K562 (cell line): ENCODE measurements at regions not wholly inside any gene's neighbourhood (a gene's known extent, or its start where the extent isn't known, plus 50 kb on each side); places are given as distances from the start of the nearest gene placed in this dataset.

Source experiments
- CREM ChIP-seq: IDR thresholded peaks from 2 replicates; pipeline ENCODE4 v1.6.1; 2014; ENCODE audit warnings: antibody characterized with exemption, low read depth
- DEAF1 ChIP-seq: fragments of 450-650 bp; formaldehyde crosslinking; IDR thresholded peaks from 2 replicates; pipeline ENCODE4 v1.4.0; 2020; ENCODE audit warnings: mild to moderate bottlenecking, moderate library complexity
- E2F3 ChIP-seq: fragments of 250-450 bp; sonication (Bioruptor Pico); IDR thresholded peaks from 2 replicates; pipeline ENCODE4 v1.4.0; 2020; ENCODE audit warnings: mild to moderate bottlenecking
- ETV1 ChIP-seq: fragments of 450-650 bp; conservative IDR thresholded peaks from 2 replicates; pipeline ENCODE4 v1.6.1; 2016; ENCODE audit warnings: missing genetic modification characterization, control low read depth, low read depth, missing compliant biosample characterization
- GATAD2A ChIP-seq: fragments of 450-650 bp; IDR thresholded peaks from 2 replicates; pipeline ENCODE4 v1.6.1; 2017
- GATAD2B ChIP-seq: fragments of 450-650 bp; IDR thresholded peaks from 2 replicates; pipeline ENCODE4 v1.6.1; 2017; ENCODE audit warnings: mild to moderate bottlenecking, borderline replicate concordance
- HIVEP1 ChIP-seq: fragments of 250-450 bp; sonication (Bioruptor Pico); IDR thresholded peaks from 2 replicates; pipeline ENCODE4 v1.4.0; 2020; ENCODE audit warnings: mild to moderate bottlenecking
- HMGN3 ChIP-seq: IDR thresholded peaks from 2 replicates; pipeline ENCODE4 v1.6.1; 2011; ENCODE audit warnings: borderline replicate concordance, low read depth, mild to moderate bottlenecking, mixed read lengths, low read length; ENCODE audit not compliant: insufficient read length; ENCODE audit errors: extremely low read depth
- HNRNPH1 ChIP-seq: fragments of 200-400 bp; formaldehyde crosslinking; optimal IDR thresholded peaks from 2 replicates; pipeline ENCODE3; 2017; ENCODE audit warnings: low read depth, mild to moderate bottlenecking, low read length, moderate library complexity
- IRF9 ChIP-seq: fragments of 450-650 bp; IDR thresholded peaks from 2 replicates; pipeline ENCODE4 v1.6.1; 2016; ENCODE audit warnings: missing biosample characterization, missing genetic modification characterization
- MCM3 ChIP-seq: fragments of 450-650 bp; IDR thresholded peaks from 2 replicates; pipeline ENCODE4 v1.6.1; 2016
- NCOA6 ChIP-seq: fragments of 450-650 bp; IDR thresholded peaks from 2 replicates; pipeline ENCODE4 v1.6.1; 2017; ENCODE audit warnings: mild to moderate bottlenecking
- NFIC ChIP-seq: fragments of 450-650 bp; IDR thresholded peaks from 2 replicates; pipeline ENCODE4 v1.6.1; 2017; ENCODE audit warnings: mild to moderate bottlenecking, inconsistent platforms
- NR0B1 ChIP-seq: fragments of 450-650 bp; IDR thresholded peaks from one replicate; pipeline ENCODE4 v1.6.1; 2018; ENCODE audit warnings: mild to moderate bottlenecking, moderate library complexity; ENCODE audit not compliant: partially characterized antibody
- PHB2 ChIP-seq: fragments of 450-650 bp; IDR thresholded peaks from 2 replicates; pipeline ENCODE4 v1.6.1; 2017; ENCODE audit warnings: low read depth
- PKNOX1 ChIP-seq: fragments of 450-650 bp; IDR thresholded peaks from 2 replicates; pipeline ENCODE4 v1.6.1; 2016
- POLR2AphosphoS2 ChIP-seq: IDR thresholded peaks from 2 replicates; pipeline ENCODE4 v1.6.1; 2012; ENCODE audit warnings: low read length, improper control_type of control experiment
- RAD21 ChIP-seq, 2 experiments: fragments of 250-450 bp in 1 of 2; fragments of 450-650 bp in 1 of 2; sonication (Bioruptor Pico) in 1 of 2; formaldehyde crosslinking in 1 of 2; IDR thresholded peaks in 1 of 2; conservative IDR thresholded peaks in 1 of 2; 2 replicates each; pipeline versions ENCODE4 v1.4.0 to v1.8.0; 2020 to 2022; ENCODE audit warnings: mild to moderate bottlenecking in 2 of 2, moderate library complexity in 1 of 2
- SIRT6 ChIP-seq: IDR thresholded peaks from one replicate; pipeline ENCODE4 v1.6.1; 2012; ENCODE audit warnings: low read depth, mild to moderate bottlenecking, control low read depth, inconsistent platforms, low read length, moderate library complexity
- TRIM28 ChIP-seq: fragments of 450-650 bp; IDR thresholded peaks from 2 replicates; pipeline ENCODE4 v1.6.1; 2017
- UBTF ChIP-seq, 2 experiments: IDR thresholded peaks; 2 replicates each; pipeline ENCODE4 v1.6.1; 2012; ENCODE audit warnings: improper control_type of control experiment in 2 of 2, low read depth in 2 of 2, low read length in 2 of 2, borderline replicate concordance in 1 of 2
- XRCC3 ChIP-seq: fragments of 450-650 bp; IDR thresholded peaks from 2 replicates; pipeline ENCODE4 v1.6.1; 2017; ENCODE audit warnings: mild to moderate bottlenecking, moderate library complexity
- XRCC4 ChIP-seq: IDR thresholded peaks from one replicate; pipeline ENCODE4 v1.6.1; 2011; ENCODE audit not compliant: insufficient read depth, insufficient read length; ENCODE audit errors: extremely low read depth
- ZNF586 ChIP-seq: fragments of 450-650 bp; formaldehyde crosslinking; conservative IDR thresholded peaks from 2 replicates; pipeline ENCODE4 v1.4.0; 2020; ENCODE audit warnings: mild to moderate bottlenecking, moderate library complexity

GRCh38 chr4:159042097-159042605 lies 60.7 kb upstream of the RAPGEF2 start (continued):
- peak; percentile 100 for TF ChIP-seq NFIC
- TF ChIP-seq ETV1, result no peak
- TF ChIP-seq GATAD2A, result 0 out of 2 replicates have a peak, but pooled peaks have one; percentile 50
- TF ChIP-seq DEAF1 (CRISPR knock-in tag), result no peak
- peak; percentile 72; the same call in 1 of the 2 replicates for TF ChIP-seq GATAD2B
- peak in 1 of 2 experiments; percentile 41; a peak in 3 of 4 replicates for TF ChIP-seq RAD21 (CRISPR knock-in tag; conservative IDR thresholded peaks at IDR 0.05 in 1 of 2, IDR thresholded peaks at IDR 0.05 in 1 of 2)
- peak; percentile 89 to 97 for TF ChIP-seq UBTF (IDR thresholded peaks at IDR 0.05; ENCODE audit: borderline replicate concordance in 1 of 2, low read depth in 2 of 2, low read length in 2 of 2)
- no peak for TF ChIP-seq HIVEP1 (CRISPR knock-in tag)
- TF ChIP-seq HMGN3, result peak; percentile 39
- no peak for TF ChIP-seq IRF9
- TF ChIP-seq HNRNPH1, result no peak
- TF ChIP-seq PKNOX1, result peak; percentile 86
- TF ChIP-seq PHB2, result peak; percentile 53; the same call in 1 of the 2 replicates
- TF ChIP-seq XRCC4, result no peak
- no peak for TF ChIP-seq MCM3
- TF ChIP-seq POLR2AphosphoS2, result no peak
- TF ChIP-seq ZNF586 (CRISPR knock-in tag), result no peak
- TF ChIP-seq TRIM28, result no peak; the same call in 1 of the 2 replicates
- TF ChIP-seq E2F3 (CRISPR knock-in tag), result no peak
- 0 out of 2 replicates have a peak, but pooled peaks have one; percentile 26 for TF ChIP-seq NCOA6
- TF ChIP-seq CREM, result peak; percentile 75
- TF ChIP-seq XRCC3, result no peak
- no peak for TF ChIP-seq NR0B1
- TF ChIP-seq SIRT6, result no peak
